Suprapubic skin (tissue), 4 donors: ENCODE measurements at regions not wholly inside any gene's neighbourhood (a gene's known extent, or its start where the extent isn't known, plus 50 kb on each side); places are given as distances from the start of the nearest gene placed in this dataset.

ENCODE experiments used
- DNase-seq, 2 donors: peaks; one replicate each; pipeline ENCODE4 v3.0.0-alpha.2; 2019; ENCODE audit warnings: low spot score in 2 of 2
- H3K27ac ChIP-seq: fragments of 200-600 bp; sonication (generic); one replicate; pipeline ENCODE4 v1.5.1; 2019
- H3K27me3 ChIP-seq: fragments of 200-600 bp; sonication (generic); one replicate; pipeline ENCODE4 v1.5.1; 2019
- H3K36me3 ChIP-seq: fragments of 200-600 bp; sonication (generic); one replicate; pipeline ENCODE4 v1.5.1; 2019
- H3K4me1 ChIP-seq: fragments of 200-600 bp; sonication (generic); one replicate; pipeline ENCODE4 v1.5.1; 2019
- H3K4me3 ChIP-seq: fragments of 200-600 bp; sonication (generic); one replicate; pipeline ENCODE4 v1.5.1; 2019; ENCODE audit warnings: mild to moderate bottlenecking
- H3K9me3 ChIP-seq: fragments of 200-600 bp; sonication (generic); one replicate; pipeline ENCODE4 v1.5.1; 2019
- CTCF ChIP-seq, 2 donors: fragments of 200-600 bp in 1 of 2; fragments of 450-650 bp in 1 of 2; sonication (generic) in 1 of 2; IDR thresholded peaks; one replicate each; pipeline ENCODE4 v1.5.1; 2016 to 2019; ENCODE audit warnings: antibody characterized with exemption in 2 of 2, mild to moderate bottlenecking in 1 of 2, moderate library complexity in 1 of 2
- EP300 ChIP-seq: sonication (generic); formaldehyde crosslinking; IDR thresholded peaks from one replicate; pipeline ENCODE4 v1.6.1; 2017; ENCODE audit warnings: antibody characterized with exemption
- POLR2A ChIP-seq, 2 donors: fragments of 450-650 bp; IDR thresholded peaks; one replicate each; pipeline ENCODE4 v1.6.1; 2017; ENCODE audit warnings: antibody characterized with exemption in 2 of 2, mild to moderate bottlenecking in 2 of 2, moderate library complexity in 2 of 2
- POLR2AphosphoS5 ChIP-seq, 3 donors: sonication (generic); formaldehyde crosslinking; IDR thresholded peaks; one replicate each; pipeline ENCODE4 v1.6.1; 2017; ENCODE audit warnings: antibody characterized with exemption in 3 of 3
- WGBS: methylation state at CpG from one replicate; pipeline ENCODE4 v1.1.5; 2018; 5-methylcytosine and 5-hydroxymethylcytosine counted together

GRCh38 chr15:80342148-80342547 lies 62.0 kb upstream of the ARNT2 start:
- Histone ChIP-seq H3K36me3 (no peaks in the 10 kb centered on the region), H3K27me3 (peaks cover 4% of the 10 kb centered on the region), H3K4me1 (no peaks in the 10 kb centered on the region), H3K9me3 (no peaks in the 10 kb centered on the region), H3K4me3 (no peak overlapping the region), H3K27ac (no peak overlapping the region)
- TF ChIP-seq EP300 = no peak
- TF ChIP-seq POLR2A (IDR thresholded peaks at IDR 0.05) = no peak
- no peak for TF ChIP-seq POLR2AphosphoS5 (IDR thresholded peaks at IDR 0.05)
- no peak for TF ChIP-seq CTCF (IDR thresholded peaks at IDR 0.05)
- whole genome bisulfite sequencing = 83% methylated on average over 3 of the region's 4 CpGs
- DNase-seq = no peak

- 83% methylated on average over 3 of the region's 3 CpGs for WGBS
- Histone ChIP-seq H3K27ac (no peak overlapping the region), H3K4me3 (no peak overlapping the region), H3K36me3 (no peaks in the 10 kb centered on the region), H3K4me1 (no peaks in the 10 kb centered on the region), H3K27me3 (peaks cover 4% of the 10 kb centered on the region), H3K9me3 (no peaks in the 10 kb centered on the region)
- no peak for TF ChIP-seq EP300
- no peak for TF ChIP-seq POLR2AphosphoS5 (IDR thresholded peaks at IDR 0.05)
- no peak for TF ChIP-seq CTCF (IDR thresholded peaks at IDR 0.05)
- no peak for TF ChIP-seq POLR2A (IDR thresholded peaks at IDR 0.05)
- no peak for DNase-seq
Measured at GRCh38 chr15:80343554-80343992, 60.6 kb upstream of the ARNT2 start.

GRCh38 chr15:80350941-80351610 lies 53.1 kb upstream of the ARNT2 start:
- Histone ChIP-seq H3K4me3 (no peak overlapping the region), H3K4me1 (no peaks in the 10 kb centered on the region), H3K9me3 (no peaks in the 10 kb centered on the region), H3K27me3 (peaks cover 3% of the 10 kb centered on the region), H3K36me3 (no peaks in the 10 kb centered on the region), H3K27ac (no peak overlapping the region)
- TF ChIP-seq CTCF (IDR thresholded peaks at IDR 0.05) = no peak
- TF ChIP-seq POLR2A (IDR thresholded peaks at IDR 0.05) = no peak
- no peak for TF ChIP-seq EP300
- TF ChIP-seq POLR2AphosphoS5 (IDR thresholded peaks at IDR 0.05) = no peak
- WGBS = 81% methylated on average over 1 of the region's 1 CpG
- DNase-seq = no peak
